Colonic mucosa (tissue), 4 donors: ENCODE measurements at regions not wholly inside any gene's neighbourhood (a gene's known extent, or its start where the extent isn't known, plus 50 kb on each side); places are given as distances from the start of the nearest gene placed in this dataset.

ENCODE experiments used
- DNase-seq: peaks from one replicate; pipeline ENCODE4 v3.0.0-alpha.2; 2020
- H3K27ac ChIP-seq: fragments of 200-600 bp; one replicate; pipeline ENCODE4 v1.8.0; 2021
- H3K27me3 ChIP-seq: fragments of 200-600 bp; one replicate; pipeline ENCODE4 v1.8.0; 2021
- H3K36me3 ChIP-seq: fragments of 200-600 bp; one replicate; pipeline ENCODE4 v1.8.0; 2021
- H3K4me1 ChIP-seq: fragments of 200-600 bp; one replicate; pipeline ENCODE4 v1.8.0; 2021; ENCODE audit warnings: mild to moderate bottlenecking
- H3K4me3 ChIP-seq: fragments of 200-600 bp; one replicate; pipeline ENCODE4 v1.8.0; 2021
- H3K9ac ChIP-seq, 2 donors: one replicate each; pipeline ENCODE4 v1.7.0; 2013; ENCODE audit warnings: control low read depth in 2 of 2, low read depth in 2 of 2, low read length in 2 of 2
- H3K9me3 ChIP-seq: fragments of 200-600 bp; one replicate; pipeline ENCODE4 v1.8.0; 2021
- intact Hi-C: fragments of 100-400 bp; cut with DNase I; formaldehyde crosslinking; loops from one replicate; pipeline ENCODE4 v1.14.1; 2022
- TF ChIP-seq, protein P1 (sequence below): fragments of 200-600 bp; IDR thresholded peaks from one replicate; pipeline ENCODE4 v1.8.0; 2022; ENCODE audit warnings: antibody characterized with exemption, mild to moderate bottlenecking
- donor health status: healthy.
- donor health status: DM: no; HTN: no; CAD: no.
- donor health status: DM: no; HTN: no; CAD: no.

DNA sequence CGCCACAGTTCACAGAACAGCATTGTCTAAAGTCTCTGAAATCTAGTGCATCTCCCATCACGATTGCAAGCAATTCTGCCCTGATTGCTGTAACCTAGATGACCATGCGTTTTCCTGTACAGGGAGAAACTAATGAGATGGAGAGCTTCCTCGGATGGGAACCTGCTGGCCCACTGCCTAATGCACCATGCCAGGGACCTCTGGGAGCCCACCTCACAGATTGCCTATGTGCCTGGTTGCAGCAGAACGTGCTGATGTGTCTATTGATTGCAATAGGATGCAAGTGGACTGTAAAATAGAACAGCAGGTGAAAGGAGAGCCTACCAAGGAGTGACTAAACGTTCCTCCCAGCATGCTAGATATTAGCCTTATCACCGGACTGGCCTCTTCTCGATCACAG, 141.0 kb upstream of the RAB12 start:
- Histone ChIP-seq H3K27ac (no peak overlapping the region), H3K4me3 (no peak overlapping the region), H3K27me3 (no peaks in the 10 kb centered on the region), H3K36me3 (no peaks in the 10 kb centered on the region), H3K9ac (no peak overlapping the region), H3K4me1 (no peaks in the 10 kb centered on the region), H3K9me3 (no peaks in the 10 kb centered on the region)
- intact Hi-C loops = no loop called here
- TF ChIP-seq, protein P1, sequence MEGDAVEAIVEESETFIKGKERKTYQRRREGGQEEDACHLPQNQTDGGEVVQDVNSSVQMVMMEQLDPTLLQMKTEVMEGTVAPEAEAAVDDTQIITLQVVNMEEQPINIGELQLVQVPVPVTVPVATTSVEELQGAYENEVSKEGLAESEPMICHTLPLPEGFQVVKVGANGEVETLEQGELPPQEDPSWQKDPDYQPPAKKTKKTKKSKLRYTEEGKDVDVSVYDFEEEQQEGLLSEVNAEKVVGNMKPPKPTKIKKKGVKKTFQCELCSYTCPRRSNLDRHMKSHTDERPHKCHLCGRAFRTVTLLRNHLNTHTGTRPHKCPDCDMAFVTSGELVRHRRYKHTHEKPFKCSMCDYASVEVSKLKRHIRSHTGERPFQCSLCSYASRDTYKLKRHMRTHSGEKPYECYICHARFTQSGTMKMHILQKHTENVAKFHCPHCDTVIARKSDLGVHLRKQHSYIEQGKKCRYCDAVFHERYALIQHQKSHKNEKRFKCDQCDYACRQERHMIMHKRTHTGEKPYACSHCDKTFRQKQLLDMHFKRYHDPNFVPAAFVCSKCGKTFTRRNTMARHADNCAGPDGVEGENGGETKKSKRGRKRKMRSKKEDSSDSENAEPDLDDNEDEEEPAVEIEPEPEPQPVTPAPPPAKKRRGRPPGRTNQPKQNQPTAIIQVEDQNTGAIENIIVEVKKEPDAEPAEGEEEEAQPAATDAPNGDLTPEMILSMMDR = no peak
- DNase-seq = no peak

DNA sequence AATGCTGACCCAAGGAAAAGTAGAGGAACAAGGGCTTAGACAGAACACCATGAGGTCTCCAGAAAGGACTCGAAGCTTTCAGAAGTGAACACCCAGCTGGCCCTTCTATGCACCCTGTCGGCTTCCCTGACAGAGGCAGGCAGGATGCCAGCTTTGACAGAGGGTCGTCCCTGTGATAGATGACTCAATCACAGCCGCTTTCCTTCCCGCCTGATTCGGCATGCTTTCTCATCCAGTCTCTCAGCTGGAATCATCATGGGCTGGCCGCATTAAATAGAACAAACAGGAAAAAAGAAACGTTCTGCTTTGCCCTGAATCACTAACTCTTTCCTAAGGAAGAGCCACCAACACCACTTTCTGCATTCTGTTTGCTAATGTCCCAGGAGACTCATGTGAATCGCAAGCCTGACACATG, 140.3 kb upstream of the RAB12 start:
- H3K4me3 ChIP-seq = no peak overlapping the region
- H3K4me1 ChIP-seq = no peaks in the 10 kb centered on the region
- H3K27ac ChIP-seq = no peak overlapping the region
- H3K27me3 ChIP-seq = no peaks in the 10 kb centered on the region
- no peak overlapping the region for H3K9ac ChIP-seq
- H3K36me3 ChIP-seq = no peaks in the 10 kb centered on the region
- no peak for DNase-seq
- TF ChIP-seq, protein P1 = no peak
- H3K9me3 ChIP-seq = no peaks in the 10 kb centered on the region
- intact Hi-C loops = no loop called here

DNA sequence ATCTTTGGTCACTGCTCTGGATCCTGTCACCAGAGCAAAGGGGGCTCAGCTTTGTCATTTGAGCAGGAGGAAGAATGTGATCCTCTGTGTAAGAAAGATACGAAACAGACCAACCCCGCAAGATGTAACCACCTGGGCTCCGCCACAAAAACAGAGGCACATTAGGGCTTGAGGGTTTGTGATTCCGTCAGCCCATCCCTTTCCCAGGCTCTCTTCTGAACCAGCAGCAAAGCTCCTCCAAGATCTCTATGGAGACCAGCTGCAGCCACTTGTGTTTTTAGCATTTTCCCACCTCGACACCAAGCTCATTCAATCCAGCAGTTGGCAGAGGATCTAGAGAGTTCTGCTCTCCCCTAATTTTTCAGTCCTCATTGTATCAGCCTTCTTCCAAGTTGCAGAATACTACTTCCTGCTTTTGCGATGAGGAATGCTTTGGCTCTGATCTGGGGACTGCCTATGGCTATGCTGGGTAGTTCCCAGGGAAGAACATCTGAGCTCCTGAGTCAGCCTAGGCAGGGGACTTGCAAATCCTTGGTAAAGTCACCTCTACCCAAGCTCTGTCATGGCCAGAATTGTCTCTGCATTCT, 139.6 kb upstream of the RAB12 start:
- no peak overlapping the region for H3K4me3 ChIP-seq

DNA sequence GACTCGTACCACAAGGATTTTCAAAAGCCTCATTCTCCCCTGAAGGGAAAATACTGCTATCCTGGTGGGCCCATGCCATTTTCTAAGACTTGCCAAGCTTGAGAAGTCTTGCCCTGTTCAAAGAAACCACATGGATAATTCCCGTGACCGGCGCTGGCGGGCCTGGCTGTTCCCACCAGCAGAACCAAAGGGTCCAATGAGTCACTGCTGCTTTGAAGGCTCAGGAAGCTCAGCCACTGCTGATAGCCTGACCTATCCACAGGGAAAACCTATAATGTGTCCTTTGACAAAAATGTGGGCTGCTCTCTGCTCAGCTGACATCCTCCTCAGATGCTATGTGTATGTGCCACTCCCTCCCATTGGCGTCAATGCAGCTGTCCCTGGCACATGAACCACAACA, 137.9 kb upstream of the RAB12 start:
- Histone ChIP-seq H3K27ac (no peak overlapping the region), H3K4me3 (no peak overlapping the region), H3K9me3 (no peaks in the 10 kb centered on the region), H3K36me3 (no peaks in the 10 kb centered on the region), H3K9ac (no peak overlapping the region), H3K27me3 (no peaks in the 10 kb centered on the region), H3K4me1 (no peaks in the 10 kb centered on the region)
- intact Hi-C loops = loop anchor here (10.0 kb wide), 1 partner anchor 1197 kb away; no protein-coding TSS in a partner anchor
- TF ChIP-seq, protein P1 = no peak
- no peak for DNase-seq

More for the DNA sequence above, 139.6 kb upstream of the RAB12 start:
- DNase-seq = no peak
- no peaks in the 10 kb centered on the region for H3K9me3 ChIP-seq
- H3K36me3 ChIP-seq = no peaks in the 10 kb centered on the region
- H3K9ac ChIP-seq = no peak overlapping the region
- intact Hi-C loops = loop anchor here (10.0 kb wide), 1 partner anchor 1195 kb away; no protein-coding TSS in a partner anchor
- H3K27me3 ChIP-seq = no peaks in the 10 kb centered on the region
- no peak overlapping the region for H3K27ac ChIP-seq
- no peaks in the 10 kb centered on the region for H3K4me1 ChIP-seq
- TF ChIP-seq, protein P1 = no peak

DNA sequence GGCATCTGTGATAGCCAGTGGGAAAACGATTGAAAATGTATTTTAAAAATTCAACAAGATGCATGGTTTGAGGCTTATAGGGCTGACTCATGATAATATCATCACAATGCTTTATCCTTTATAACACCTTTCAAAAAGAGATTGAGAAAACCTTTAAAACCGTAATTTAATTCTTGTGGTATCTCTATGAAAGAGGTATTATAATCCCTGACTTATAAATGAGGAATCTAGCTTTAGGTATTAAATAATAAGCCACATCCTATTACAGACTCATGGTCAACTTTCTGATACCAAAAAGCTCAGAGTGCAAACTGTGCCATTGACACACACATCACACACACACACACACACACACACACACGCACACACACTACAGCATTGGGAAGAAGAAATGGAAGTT, 134.6 kb upstream of the RAB12 start:
- intact Hi-C loops = loop anchor here (5.0 to 10.0 kb wide), 2 partner anchors 513 to 1200 kb away; no protein-coding TSS in a partner anchor
- H3K9ac ChIP-seq = no peak overlapping the region
- H3K27ac ChIP-seq = no peak overlapping the region
- no peaks in the 10 kb centered on the region for H3K4me1 ChIP-seq
- no peaks in the 10 kb centered on the region for H3K27me3 ChIP-seq
- DNase-seq = no peak
- TF ChIP-seq, protein P1 = no peak
- no peak overlapping the region for H3K4me3 ChIP-seq
- no peaks in the 10 kb centered on the region for H3K36me3 ChIP-seq
- H3K9me3 ChIP-seq = no peaks in the 10 kb centered on the region
